ENCODE measurements at regions not wholly inside any gene's neighbourhood (a gene's known extent, or its start where the extent isn't known, plus 50 kb on each side); places are given as distances from the start of the nearest gene placed in this dataset.

- no peak for DNase-seq
These were observed 195.8 kb upstream of the JUN start for GRCh38 chr1:58979677-58980076.

GRCh38 chr1:58981392-58981791, 197.5 kb upstream of the JUN start:
- DNase-seq, result no peak

- DNase-seq, result no peak
These were observed 198.6 kb upstream of the JUN start for GRCh38 chr1:58982259-58982998.

- no peak for DNase-seq
These were observed 199.3 kb upstream of the JUN start for GRCh38 chr1:58983162-58983561.

- no peak for DNase-seq
These were observed 199.9 kb upstream of the JUN start for GRCh38 chr1:58983633-58984245.

GRCh38 chr1:58986996-58987767, 203.3 kb upstream of the JUN start:
- no peak for DNase-seq

GRCh38 chr1:58988752-58989151, 204.9 kb upstream of the JUN start:
- no peak for DNase-seq

- DNase-seq, result no peak
These were observed 206.0 kb upstream of the JUN start for GRCh38 chr1:58989845-58990244.

- DNase-seq, result no peak
These were observed 207.5 kb upstream of the JUN start for GRCh38 chr1:58991305-58991704.

- no peak for DNase-seq
These were observed 208.8 kb upstream of the JUN start for GRCh38 chr1:58992643-58993042.

- DNase-seq, result no peak
These were observed 209.6 kb upstream of the JUN start for GRCh38 chr1:58993403-58993802.

GRCh38 chr1:58994664-58995063, 210.8 kb upstream of the JUN start:
- DNase-seq, result no peak

- DNase-seq, result no peak
These were observed 212.7 kb upstream of the JUN start for GRCh38 chr1:58996341-58997059.

GRCh38 chr1:58997060-58997411, 213.2 kb upstream of the JUN start:
- no peak for DNase-seq

- no peak for DNase-seq
These were observed 213.8 kb upstream of the JUN start for GRCh38 chr1:58997637-58998036.

GRCh38 chr1:58999676-59000075, 215.8 kb upstream of the JUN start:
- DNase-seq, result no peak

GRCh38 chr1:59004755-59005154, 220.9 kb upstream of the JUN start:
- no peak for DNase-seq

- DNase-seq, result no peak
These were observed 221.8 kb upstream of the JUN start for GRCh38 chr1:59005491-59006288.

- no peak for DNase-seq
These were observed 222.4 kb upstream of the JUN start for GRCh38 chr1:59006289-59006658.

- no peak for DNase-seq
These were observed 223.1 kb upstream of the JUN start for GRCh38 chr1:59006932-59007331.

- no peak for DNase-seq
These were observed 223.6 kb upstream of the JUN start for GRCh38 chr1:59007429-59007819.

- no peak for DNase-seq
These were observed 224.2 kb upstream of the JUN start for GRCh38 chr1:59007820-59008598.

Measured in NCI-H1092 (cell line).